Type B pancreatic cell (in vitro differentiated cells): ENCODE measurements at regions not wholly inside any gene's neighbourhood (a gene's known extent, or its start where the extent isn't known, plus 50 kb on each side); places are given as distances from the start of the nearest gene placed in this dataset.

Experiments
- DNase-seq: peaks from one replicate; pipeline ENCODE4 v3.0.0; 2021; ENCODE audit warnings: mixed read lengths; ENCODE audit not compliant: unreplicated experiment; ENCODE audit errors: extremely low spot score
- H3K27ac Mint-ChIP-seq: 2 replicates; pipeline ENCODE4 v1.8.0; 2021; ENCODE audit warnings: mild to moderate bottlenecking, mixed read lengths
- H3K27me3 Mint-ChIP-seq: 2 replicates; pipeline ENCODE4 v1.8.0; 2021; ENCODE audit warnings: mixed read lengths
- H3K36me3 Mint-ChIP-seq: 2 replicates; pipeline ENCODE4 v1.8.0; 2021; ENCODE audit warnings: mixed read lengths
- H3K4me1 Mint-ChIP-seq: one replicate; pipeline ENCODE4 v1.8.0; 2021; ENCODE audit warnings: mixed read lengths; ENCODE audit not compliant: unreplicated experiment
- H3K4me3 Mint-ChIP-seq: 2 replicates; pipeline ENCODE4 v1.8.0; 2021; ENCODE audit warnings: mild to moderate bottlenecking, mixed read lengths
- H3K9me3 Mint-ChIP-seq: 2 replicates; pipeline ENCODE4 v1.8.0; 2021; ENCODE audit warnings: mixed read lengths
- CTCF ChIP-seq: fragments of 200-600 bp; sonication (generic); conservative IDR thresholded peaks from 2 replicates; pipeline ENCODE4 v1.5.0; 2021; ENCODE audit warnings: antibody characterized with exemption, mild to moderate bottlenecking

- no peak for TF ChIP-seq CTCF
- Mint-ChIP-seq H3K4me3 (no peak overlapping the region), H3K9me3 (no peaks in the 10 kb centered on the region), H3K27ac (no peak overlapping the region), H3K4me1 (peaks cover 9% of the 10 kb centered on the region), H3K27me3 (no peaks in the 10 kb centered on the region), H3K36me3 (no peaks in the 10 kb centered on the region)
- DNase-seq, result no peak
Observed at GRCh38 chr1:75673885-75674284, 50.6 kb upstream of the ACADM start.
